MM.1S (cell line): ENCODE measurements at regions not wholly inside any gene's neighbourhood (a gene's known extent, or its start where the extent isn't known, plus 50 kb on each side); places are given as distances from the start of the nearest gene placed in this dataset.
"Not testable (repeated sequence)": the region's sequence is repeated elsewhere in the genome, so short reads cannot be mapped to it uniquely, and the experiment has no call there.

Source experiments
- DNase-seq: peaks from one replicate; pipeline ENCODE4 v3.0.0-alpha.2; 2015
- H2AFZ ChIP-seq: fragments of 300-600 bp; sonication (generic); 2 replicates; pipeline ENCODE4 v1.6.0; 2016; ENCODE audit warnings: antibody characterized with exemption, low read length
- H3F3A ChIP-seq: fragments of 300-600 bp; sonication (generic); 2 replicates; pipeline ENCODE4 v1.6.1; 2016; ENCODE audit warnings: mild to moderate bottlenecking, antibody characterized with exemption, low read length, moderate library complexity, mixed read lengths; ENCODE audit not compliant: insufficient read depth
- H3K27ac ChIP-seq: fragments of 300-600 bp; sonication (generic); 2 replicates; pipeline ENCODE4 v1.5.1; 2016; ENCODE audit warnings: mild to moderate bottlenecking, low read length
- H3K27me3 ChIP-seq: fragments of 300-600 bp; sonication (generic); replicated peaks from 2 replicates; pipeline ENCODE4 v1.6.0; 2016; ENCODE audit warnings: low read length; ENCODE audit not compliant: insufficient read depth
- H3K36me3 ChIP-seq: fragments of 300-600 bp; sonication (generic); replicated peaks from 2 replicates; pipeline ENCODE4 v1.6.1; 2016; ENCODE audit warnings: mild to moderate bottlenecking, low read length, mixed read lengths; ENCODE audit not compliant: insufficient read depth
- H3K4me1 ChIP-seq: fragments of 300-600 bp; sonication (generic); 2 replicates; pipeline ENCODE4 v1.6.1; 2016; ENCODE audit warnings: low read length, mixed read lengths
- H3K4me2 ChIP-seq: fragments of 300-600 bp; sonication (generic); 2 replicates; pipeline ENCODE4 v1.6.0; 2016; ENCODE audit warnings: low read depth, low read length
- H3K4me3 ChIP-seq: fragments of 300-600 bp; sonication (generic); 2 replicates; pipeline ENCODE4 v1.5.1; 2016; ENCODE audit warnings: low read length, mixed read lengths
- H3K79me2 ChIP-seq: fragments of 300-600 bp; sonication (generic); 2 replicates; pipeline ENCODE4 v1.6.1; 2016; ENCODE audit warnings: mixed run types, low read length, mixed read lengths
- H3K9ac ChIP-seq: fragments of 300-600 bp; sonication (generic); 2 replicates; pipeline ENCODE4 v1.6.1; 2016; ENCODE audit warnings: low read length, mixed read lengths
- H3K9me2 ChIP-seq: fragments of 300-600 bp; sonication (generic); replicated peaks from 2 replicates; pipeline ENCODE4 v1.6.1; 2016; ENCODE audit warnings: mild to moderate bottlenecking, low read length, mixed read lengths; ENCODE audit not compliant: insufficient read depth
- H3K9me3 ChIP-seq: fragments of 300-600 bp; sonication (generic); replicated peaks from 2 replicates; pipeline ENCODE4 v1.6.1; 2016; ENCODE audit warnings: mild to moderate bottlenecking, low read length, mixed read lengths; ENCODE audit not compliant: insufficient read depth
- H4K20me1 ChIP-seq: fragments of 300-600 bp; sonication (generic); 2 replicates; pipeline ENCODE4 v1.6.1; 2016; ENCODE audit warnings: mild to moderate bottlenecking, low read length, moderate library complexity, mixed read lengths; ENCODE audit not compliant: insufficient read depth
- CTCF ChIP-seq: fragments of 300-600 bp; sonication (generic); IDR thresholded peaks from 2 replicates; pipeline ENCODE4 v1.5.1; 2016; ENCODE audit warnings: antibody characterized with exemption, low read length, mixed read lengths
- EZH2 ChIP-seq: fragments of 300-600 bp; sonication (generic); optimal IDR thresholded peaks from 2 replicates; pipeline ENCODE3; 2017; ENCODE audit warnings: low read depth, mild to moderate bottlenecking, antibody characterized with exemption, low read length, mixed read lengths
- EZH2phosphoT487 ChIP-seq: fragments of 300-600 bp; sonication (generic); IDR thresholded peaks from 2 replicates; pipeline ENCODE4 v1.6.1; 2018; ENCODE audit warnings: antibody characterized with exemption, low read length

- no peak overlapping the region for H3K4me3 ChIP-seq
- no peak overlapping the region for H2AFZ ChIP-seq
- no peak for DNase-seq
- no peaks in the 10 kb centered on the region for H3K4me1 ChIP-seq
- H3F3A ChIP-seq: no peaks in the 10 kb centered on the region
- H3K36me3 ChIP-seq: no peaks in the 10 kb centered on the region
- H3K27ac ChIP-seq: no peak overlapping the region
- no peaks in the 10 kb centered on the region for H3K79me2 ChIP-seq
- no peaks in the 10 kb centered on the region for H3K9me2 ChIP-seq
- H3K9me3 ChIP-seq: no peaks in the 10 kb centered on the region
- H3K27me3 ChIP-seq: no peaks in the 10 kb centered on the region
- H4K20me1 ChIP-seq: no peaks in the 10 kb centered on the region
- H3K9ac ChIP-seq: no peak overlapping the region
- H3K4me2 ChIP-seq: no peak overlapping the region
- TF ChIP-seq EZH2: no peak
- TF ChIP-seq CTCF: no peak
- TF ChIP-seq EZH2phosphoT487: no peak
These were observed 299.2 kb downstream of the SRGAP2C start for GRCh38 chr1:121483961-121484424.

GRCh38 chr1:121494796-121495195, 310.0 kb downstream of the SRGAP2C start:
- not testable (repeated sequence) for DNase-seq, H2AFZ ChIP-seq, H3K9me2 ChIP-seq, H3K36me3 ChIP-seq, H3K9ac ChIP-seq, H3K4me2 ChIP-seq, H3K27me3 ChIP-seq, H3K79me2 ChIP-seq, H3K4me1 ChIP-seq, H3K9me3 ChIP-seq, H3K27ac ChIP-seq, H4K20me1 ChIP-seq, H3F3A ChIP-seq, H3K4me3 ChIP-seq

GRCh38 chr1:121511455-121511854, 326.7 kb downstream of the SRGAP2C start:
- not testable (repeated sequence) for H3K36me3 ChIP-seq, H3K9ac ChIP-seq, H3K9me3 ChIP-seq, H3K4me3 ChIP-seq, H3K79me2 ChIP-seq, H3K27ac ChIP-seq, DNase-seq, H2AFZ ChIP-seq, H4K20me1 ChIP-seq, H3K27me3 ChIP-seq, H3K9me2 ChIP-seq, H3F3A ChIP-seq, H3K4me2 ChIP-seq, H3K4me1 ChIP-seq

GRCh38 chr1:121511876-121512275, 327.1 kb downstream of the SRGAP2C start:
- H3K27ac ChIP-seq, H3F3A ChIP-seq, H3K9me2 ChIP-seq, H3K4me3 ChIP-seq, H3K9me3 ChIP-seq, DNase-seq, H3K27me3 ChIP-seq, H4K20me1 ChIP-seq, H3K4me1 ChIP-seq, H3K4me2 ChIP-seq, H3K9ac ChIP-seq, H3K36me3 ChIP-seq, H2AFZ ChIP-seq, H3K79me2 ChIP-seq: not testable (repeated sequence)

GRCh38 chr1:121515235-121515634, 330.5 kb downstream of the SRGAP2C start:
- Histone ChIP-seq H3K36me3 (no peaks in the 10 kb centered on the region), H3K4me3 (no peak overlapping the region), H4K20me1 (no peaks in the 10 kb centered on the region), H3K9me2 (no peaks in the 10 kb centered on the region), H3K27me3 (no peaks in the 10 kb centered on the region), H3K9me3 (no peaks in the 10 kb centered on the region), H3K27ac (no peak overlapping the region), H3K79me2 (no peaks in the 10 kb centered on the region), H2AFZ (no peak overlapping the region), H3K4me1 (no peaks in the 10 kb centered on the region), H3K4me2 (no peak overlapping the region), H3K9ac (no peak overlapping the region), H3F3A (no peaks in the 10 kb centered on the region)
- TF ChIP-seq CTCF: no peak
- no peak for DNase-seq
